H1 (cell line): ENCODE measurements at regions not wholly inside any gene's neighbourhood (a gene's known extent, or its start where the extent isn't known, plus 50 kb on each side); places are given as distances from the start of the nearest gene placed in this dataset.

ENCODE experiments used
- CTCF ChIA-PET: fragments of 300-600 bp; sonication (Branson Sonifier 250); formaldehyde crosslinking; loops from one replicate; lab custom pipeline; 2021; ENCODE audit not compliant: partially characterized antibody; lab: Charles Lee
- POLR2A ChIA-PET: fragments of 300-600 bp; sonication (Branson Sonifier 250); formaldehyde crosslinking; loops from one replicate; lab custom pipeline; 2021; ENCODE audit warnings: inconsistent platforms; ENCODE audit not compliant: partially characterized antibody; lab: Charles Lee
- DNase-seq, 2 experiments: peaks; one replicate each; pipeline versions ENCODE4 v3.0.0 to v3.0.0-alpha.2; 2010 to 2022; ENCODE audit warnings: low spot score in 2 of 2, low read depth in 1 of 2, mixed read lengths in 1 of 2
- FAIRE-seq: peaks from 2 replicates; lab custom pipeline; 2011; peaks lifted over from hg19 to GRCh38; lab: Jason Lieb, UNC
- H2AFZ ChIP-seq: 2 replicates; pipeline ENCODE4 v1.8.1; 2012; ENCODE audit warnings: low read length, inconsistent platforms
- H2AK5ac ChIP-seq: 2 replicates; pipeline ENCODE4 v1.6.1; 2013; ENCODE audit warnings: low read depth, low read length
- H2BK120ac ChIP-seq: replicated peaks from 2 replicates; pipeline ENCODE3; 2013; ENCODE audit warnings: low read depth, low read length, inconsistent platforms
- H2BK12ac ChIP-seq: 2 replicates; pipeline ENCODE4 v1.6.1; 2013; ENCODE audit warnings: low read depth, low read length
- H2BK15ac ChIP-seq: 2 replicates; pipeline ENCODE4 v1.6.1; 2013; ENCODE audit warnings: low read length
- H2BK20ac ChIP-seq: 2 replicates; pipeline ENCODE4 v1.6.1; 2013; ENCODE audit warnings: low read length
- H2BK5ac ChIP-seq: 2 replicates; pipeline ENCODE4 v1.6.1; 2013; ENCODE audit warnings: low read depth, low read length
- H3K14ac ChIP-seq: 2 replicates; pipeline ENCODE4 v1.6.1; 2013; ENCODE audit warnings: inconsistent platforms; ENCODE audit not compliant: insufficient read length
- H3K18ac ChIP-seq: 2 replicates; pipeline ENCODE4 v1.6.1; 2013; ENCODE audit warnings: low read length; ENCODE audit errors: extremely low read depth
- H3K23ac ChIP-seq: 2 replicates; pipeline ENCODE4 v1.6.1; 2013; ENCODE audit warnings: inconsistent platforms; ENCODE audit not compliant: insufficient read length
- H3K23me2 ChIP-seq: 2 replicates; pipeline ENCODE4 v1.6.1; 2013; ENCODE audit warnings: low read depth, low read length
- H3K27ac ChIP-seq: 2 replicates; pipeline ENCODE4 v1.6.1; 2011; ENCODE audit warnings: low read depth, low read length, inconsistent platforms
- H3K27me3 ChIP-seq, 4 experiments: replicated peaks in 1 of 4; 1 replicate in 1 of 4; 2 replicates in 3 of 4; pipeline versions ENCODE4 v1.6.1 to v1.8.1; 2011 to 2013; ENCODE audit warnings: low read length in 3 of 4, mild to moderate bottlenecking in 3 of 4, inconsistent platforms in 2 of 4, mixed read lengths in 2 of 4, moderate library complexity in 1 of 4; ENCODE audit not compliant: control insufficient read depth in 3 of 4, insufficient read depth in 3 of 4; ENCODE audit errors: extremely low read depth in 1 of 4
- H3K36me3 ChIP-seq, 4 experiments: 2 replicates each; pipeline versions ENCODE4 v1.6.1 to v1.8.1; 2011 to 2013; ENCODE audit warnings: mild to moderate bottlenecking in 4 of 4, low read length in 3 of 4, moderate library complexity in 2 of 4, control low read depth in 1 of 4, inconsistent platforms in 1 of 4; ENCODE audit not compliant: insufficient read depth in 4 of 4, control insufficient read depth in 2 of 4
- H3K4ac ChIP-seq: replicated peaks from 2 replicates; pipeline ENCODE3; 2013; ENCODE audit warnings: low read length, low read depth, mixed read lengths, inconsistent platforms; ENCODE audit not compliant: insufficient read length
- H3K4me1 ChIP-seq, 4 experiments: replicated peaks in 1 of 4; 1 replicate in 1 of 4; 2 replicates in 3 of 4; pipeline versions ENCODE4 v1.6.1 to v1.8.1; 2011 to 2013; ENCODE audit warnings: low read length in 3 of 4, inconsistent platforms in 2 of 4, mixed read lengths in 1 of 4; ENCODE audit not compliant: insufficient read depth in 4 of 4, control insufficient read depth in 3 of 4
- H3K4me2 ChIP-seq, 2 experiments: 2 replicates each; pipeline versions ENCODE4 v1.6.1 to v1.8.1; 2011 to 2013; ENCODE audit warnings: low read depth in 2 of 2, low read length in 2 of 2, control low read depth in 1 of 2, inconsistent platforms in 1 of 2, mild to moderate bottlenecking in 1 of 2; ENCODE audit not compliant: insufficient read depth in 1 of 2
- H3K4me3 ChIP-seq, 4 experiments: fragments of 200-600, 300-600 bp in 1 of 4; sonication (generic), shearing (Covaris generic), sonication (Bioruptor Twin) in 1 of 4; 2 replicates each; pipeline versions ENCODE4 v1.5.1 to v1.8.1; 2011 to 2016; ENCODE audit warnings: low read length in 4 of 4, low read depth in 3 of 4, control low read depth in 2 of 4, inconsistent platforms in 2 of 4, mild to moderate bottlenecking in 2 of 4, mixed read lengths in 1 of 4, moderate library complexity in 1 of 4; ENCODE audit not compliant: insufficient read depth in 2 of 4; ENCODE audit errors: extremely low read depth in 1 of 4
- H3K56ac ChIP-seq: replicated peaks from 2 replicates; pipeline ENCODE3; 2013; ENCODE audit warnings: low read depth, mild to moderate bottlenecking, mixed read lengths, low read length, inconsistent platforms; ENCODE audit not compliant: insufficient read length
- H3K79me1 ChIP-seq: 2 replicates; pipeline ENCODE4 v1.6.1; 2013; ENCODE audit warnings: low read depth, low read length, control low read depth
- H3K79me2 ChIP-seq, 2 experiments: 2 replicates each; pipeline versions ENCODE4 v1.6.1 to v1.8.1; 2012 to 2013; ENCODE audit warnings: low read length in 2 of 2, mild to moderate bottlenecking in 2 of 2, inconsistent platforms in 1 of 2; ENCODE audit not compliant: insufficient read depth in 2 of 2, control insufficient read depth in 1 of 2
- H3K9ac ChIP-seq, 4 experiments: replicated peaks in 1 of 4; 1 replicate in 1 of 4; 2 replicates in 3 of 4; pipeline versions ENCODE4 v1.6.1 to v1.8.1; 2011 to 2013; ENCODE audit warnings: low read depth in 3 of 4, low read length in 3 of 4, control low read depth in 2 of 4, mild to moderate bottlenecking in 2 of 4, moderate library complexity in 2 of 4, inconsistent platforms in 1 of 4; ENCODE audit errors: extremely low read depth in 1 of 4
- H3K9me3 ChIP-seq, 2 experiments: 2 replicates each; pipeline versions ENCODE4 v1.6.1 to v1.8.1; 2012 to 2013; ENCODE audit warnings: mild to moderate bottlenecking in 2 of 2, moderate library complexity in 2 of 2, control low read depth in 1 of 2, inconsistent platforms in 1 of 2, low read depth in 1 of 2, low read length in 1 of 2, mixed read lengths in 1 of 2; ENCODE audit not compliant: insufficient read depth in 2 of 2
- H4K20me1 ChIP-seq, 2 experiments: replicated peaks in 1 of 2; 2 replicates each; pipeline versions ENCODE3 to v1.8.1; 2011 to 2013; ENCODE audit warnings: inconsistent platforms in 2 of 2, low read length in 2 of 2, mild to moderate bottlenecking in 1 of 2; ENCODE audit not compliant: insufficient read depth in 2 of 2, control insufficient read depth in 1 of 2
- H4K5ac ChIP-seq: 2 replicates; pipeline ENCODE4 v1.6.1; 2013; ENCODE audit warnings: low read length, low read depth, mixed read lengths, inconsistent platforms; ENCODE audit not compliant: insufficient read length
- H4K8ac ChIP-seq: 2 replicates; pipeline ENCODE4 v1.8.0; 2013; ENCODE audit warnings: mild to moderate bottlenecking, moderate library complexity, low read length, inconsistent platforms; ENCODE audit not compliant: insufficient read depth; ENCODE audit errors: extremely low read depth
- H4K91ac ChIP-seq: replicated peaks from 2 replicates; pipeline ENCODE3; 2013; ENCODE audit warnings: low read length, mixed read lengths, inconsistent platforms; ENCODE audit not compliant: insufficient read length
- CHD2 ChIP-seq: IDR thresholded peaks from 2 replicates; pipeline ENCODE4 v1.6.1; 2012; ENCODE audit warnings: low read length, improper control_type of control experiment
- CTBP2 ChIP-seq: IDR thresholded peaks from 2 replicates; pipeline ENCODE4 v1.7.0; 2011; ENCODE audit warnings: borderline replicate concordance, mild to moderate bottlenecking, moderate library complexity, mixed read lengths, low read length; ENCODE audit not compliant: insufficient read depth, insufficient read length
- EZH2 ChIP-seq: fragments of 200-600 bp; sonication (generic); IDR thresholded peaks from 2 replicates; pipeline ENCODE4 v1.7.1; 2012; ENCODE audit warnings: low read depth, mild to moderate bottlenecking, moderate library complexity, low read length, inconsistent platforms; ENCODE audit not compliant: severe bottlenecking
- POU5F1 ChIP-seq: IDR thresholded peaks from 2 replicates; pipeline ENCODE4 v1.6.1; 2011; ENCODE audit warnings: low read depth, mild to moderate bottlenecking, low read length, moderate library complexity
- ZNF274 ChIP-seq: IDR thresholded peaks from 2 replicates; pipeline ENCODE4 v1.7.0; 2012; ENCODE audit warnings: low read length, borderline replicate concordance; ENCODE audit errors: extremely low read depth
- WGBS, 2 experiments: shearing (Covaris generic) in 1 of 2; methylation state at CpG; one replicate each; pipeline versions ENCODE4 v1.1.6 to v1.1.7; 2013 to 2015; ENCODE audit warnings: low lambda C conversion rate in 2 of 2, mixed read lengths in 2 of 2, inconsistent platforms in 1 of 2, low coverage in 1 of 2, missing lambda C conversion rate in 1 of 2; ENCODE audit not compliant: insufficient replicate concordance in 2 of 2, insufficient coverage in 1 of 2, insufficient read length in 1 of 2; ENCODE audit errors: extremely low coverage in 1 of 2, missing lambda C conversion rate in 1 of 2; 5-methylcytosine and 5-hydroxymethylcytosine counted together

GRCh38 chr21:27572696-27573095 is 605.8 kb upstream of the ADAMTS5 start:
- Histone ChIP-seq H3K4me3 (no peak overlapping the region), H3K79me1 (no peaks in the 10 kb centered on the region), H3K23ac (no peak overlapping the region), H3K4ac (no peak overlapping the region), H4K8ac (no peak overlapping the region), H3K56ac (no peak overlapping the region), H3K18ac (no peak overlapping the region), H3K23me2 (peaks cover 4% of the 10 kb centered on the region; the same call in 1 of the 2 replicates), H3K14ac (no peak overlapping the region), H3K27ac (no peak overlapping the region), H3K79me2 (no peaks in the 10 kb centered on the region), H3K9me3 (peaks cover 0 to 3% of the 10 kb centered on the region in 2 experiments; a peak in 1 of 4 replicates), H3K36me3 (no peaks in the 10 kb centered on the region), H2BK15ac (no peak overlapping the region), H2AK5ac (no peak overlapping the region), H3K27me3 (no peaks in the 10 kb centered on the region), H2BK20ac (no peak overlapping the region), H2BK5ac (no peak overlapping the region), H2BK120ac (no peak overlapping the region), H2AFZ (no peak overlapping the region), H4K20me1 (no peaks in the 10 kb centered on the region), H3K4me1 (no peaks in the 10 kb centered on the region), H4K91ac (no peak overlapping the region), H2BK12ac (no peak overlapping the region), H3K4me2 (no peak overlapping the region), H3K9ac (no peak overlapping the region), H4K5ac (no peak overlapping the region)
- DNase-seq (no peak), FAIRE-seq (no peak)
- ChIA-PET CTCF (interaction anchor here (0.8 kb wide), 1 partner anchor 1172 kb away, joined by 3 read pairs; no protein-coding TSS in a partner anchor), POLR2A (no interaction called here)
- TF ChIP-seq ZNF274: no peak
- no peak for TF ChIP-seq POU5F1
- TF ChIP-seq EZH2: no peak
- no peak for TF ChIP-seq CTBP2
- no peak for TF ChIP-seq CHD2
- WGBS, 2 experiments: 86% methylated on average over 2 of the region's 2 CpGs; no CpG with 5 or more reads in 1 of the 2 experiments
